HL-60 (cell line): ENCODE measurements at regions not wholly inside any gene's neighbourhood (a gene's known extent, or its start where the extent isn't known, plus 50 kb on each side); places are given as distances from the start of the nearest gene placed in this dataset.
"Not testable (repeated sequence)": the region's sequence is repeated elsewhere in the genome, so short reads cannot be mapped to it uniquely, and the experiment has no call there.

Experiments
- DNase-seq, 2 experiments: peaks; one replicate each; pipeline ENCODE4 v3.0.0-alpha.2; 2010 to 2020; ENCODE audit warnings: low read depth in 1 of 2, low spot score in 1 of 2
- H3K27ac ChIP-seq: fragments of 250-450 bp; sonication (Bioruptor Pico); replicated peaks from 2 replicates; pipeline ENCODE4 v1.5.1; 2020; ENCODE audit warnings: mild to moderate bottlenecking, moderate library complexity
- H3K27me3 ChIP-seq: fragments of 250-450 bp; sonication (Bioruptor Pico); 2 replicates; pipeline ENCODE4 v1.5.1; 2021; ENCODE audit warnings: mild to moderate bottlenecking, moderate library complexity; ENCODE audit not compliant: insufficient read depth, poor library complexity, severe bottlenecking
- H3K4me3 ChIP-seq: replicated peaks from 2 replicates; pipeline ENCODE4 v1.5.1; 2011; ENCODE audit warnings: mild to moderate bottlenecking, control low read depth, low read length; ENCODE audit not compliant: insufficient read depth
- CTCF ChIP-seq: IDR thresholded peaks from one replicate; pipeline ENCODE4 v1.5.1; 2011; ENCODE audit warnings: low read length, control low read depth, inconsistent platforms; ENCODE audit not compliant: insufficient read depth
- GABPA ChIP-seq: IDR thresholded peaks from 2 replicates; pipeline ENCODE4 v1.6.1; 2012; ENCODE audit warnings: low read depth
- POLR2AphosphoS5 ChIP-seq: IDR thresholded peaks from 2 replicates; pipeline ENCODE4 v1.6.1; 2012; ENCODE audit warnings: low read depth
- REST ChIP-seq: IDR thresholded peaks from 2 replicates; pipeline ENCODE4 v1.6.1; 2012; ENCODE audit warnings: low read depth; ENCODE audit not compliant: insufficient replicate concordance
- SPI1 ChIP-seq: IDR thresholded peaks from 2 replicates; pipeline ENCODE4 v1.6.1; 2012; ENCODE audit warnings: low read depth, mild to moderate bottlenecking, borderline replicate concordance

GRCh38 chr4:167989815-167990214, 102.5 kb upstream of the ANXA10 start:
- no peak overlapping the region for H3K4me3 ChIP-seq
- TF ChIP-seq SPI1 = no peak
- no peak for TF ChIP-seq CTCF
- H3K27me3 ChIP-seq = no peaks in the 10 kb centered on the region
- no peak for DNase-seq
- H3K27ac ChIP-seq = no peak overlapping the region

- H3K27ac ChIP-seq, H3K27me3 ChIP-seq, H3K4me3 ChIP-seq, DNase-seq: not testable (repeated sequence)
These were observed 84.2 kb upstream of the ANXA10 start for GRCh38 chr4:168008112-168008511.

- TF ChIP-seq CTCF (no peak), REST (no peak), SPI1 (no peak), POLR2AphosphoS5 (no peak), GABPA (no peak)
- no peak overlapping the region for H3K4me3 ChIP-seq
- H3K27ac ChIP-seq = no peak overlapping the region
- DNase-seq = no peak
- H3K27me3 ChIP-seq = no peaks in the 10 kb centered on the region
These were observed 73.2 kb upstream of the ANXA10 start for GRCh38 chr4:168019019-168019651.

GRCh38 chr4:168019921-168020320, 72.4 kb upstream of the ANXA10 start:
- TF ChIP-seq CTCF = no peak
- no peak for TF ChIP-seq POLR2AphosphoS5
- TF ChIP-seq GABPA = no peak
- no peak for TF ChIP-seq SPI1
- TF ChIP-seq REST = no peak
- no peak overlapping the region for H3K4me3 ChIP-seq
- H3K27me3 ChIP-seq = no peaks in the 10 kb centered on the region
- H3K27ac ChIP-seq = no peak overlapping the region
- DNase-seq = no peak
